ENCODE measurements at regions not wholly inside any gene's neighbourhood (a gene's known extent, or its start where the extent isn't known, plus 50 kb on each side); places are given as distances from the start of the nearest gene placed in this dataset.

DNA sequence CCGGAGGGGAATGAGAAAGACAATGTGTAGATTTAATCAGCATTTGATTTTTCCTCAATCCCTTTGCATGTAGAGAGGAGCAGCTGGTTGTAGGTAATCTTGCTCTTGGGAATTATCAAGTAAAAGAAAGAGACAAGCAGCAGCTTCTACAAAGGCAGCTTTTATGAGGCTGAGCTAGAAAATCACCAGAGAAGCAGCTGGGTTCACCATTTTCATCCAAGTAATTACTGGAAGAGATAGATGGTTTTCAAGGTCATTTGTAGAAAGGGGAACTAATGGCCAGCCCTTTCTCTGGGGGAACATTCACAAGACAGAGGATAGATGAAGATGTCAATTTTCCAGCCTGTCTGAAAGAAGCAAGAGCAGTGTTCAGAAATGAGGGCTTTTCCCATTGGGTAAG, 113.0 kb downstream of the RND3 start:
- TF ChIP-seq, protein P1, sequence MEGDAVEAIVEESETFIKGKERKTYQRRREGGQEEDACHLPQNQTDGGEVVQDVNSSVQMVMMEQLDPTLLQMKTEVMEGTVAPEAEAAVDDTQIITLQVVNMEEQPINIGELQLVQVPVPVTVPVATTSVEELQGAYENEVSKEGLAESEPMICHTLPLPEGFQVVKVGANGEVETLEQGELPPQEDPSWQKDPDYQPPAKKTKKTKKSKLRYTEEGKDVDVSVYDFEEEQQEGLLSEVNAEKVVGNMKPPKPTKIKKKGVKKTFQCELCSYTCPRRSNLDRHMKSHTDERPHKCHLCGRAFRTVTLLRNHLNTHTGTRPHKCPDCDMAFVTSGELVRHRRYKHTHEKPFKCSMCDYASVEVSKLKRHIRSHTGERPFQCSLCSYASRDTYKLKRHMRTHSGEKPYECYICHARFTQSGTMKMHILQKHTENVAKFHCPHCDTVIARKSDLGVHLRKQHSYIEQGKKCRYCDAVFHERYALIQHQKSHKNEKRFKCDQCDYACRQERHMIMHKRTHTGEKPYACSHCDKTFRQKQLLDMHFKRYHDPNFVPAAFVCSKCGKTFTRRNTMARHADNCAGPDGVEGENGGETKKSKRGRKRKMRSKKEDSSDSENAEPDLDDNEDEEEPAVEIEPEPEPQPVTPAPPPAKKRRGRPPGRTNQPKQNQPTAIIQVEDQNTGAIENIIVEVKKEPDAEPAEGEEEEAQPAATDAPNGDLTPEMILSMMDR (IDR thresholded peaks at IDR 0.05; ENCODE audit: low read depth, low read length), result no peak
- no peak for DNase-seq (ENCODE audit: extremely low read depth, low read depth)

DNA sequence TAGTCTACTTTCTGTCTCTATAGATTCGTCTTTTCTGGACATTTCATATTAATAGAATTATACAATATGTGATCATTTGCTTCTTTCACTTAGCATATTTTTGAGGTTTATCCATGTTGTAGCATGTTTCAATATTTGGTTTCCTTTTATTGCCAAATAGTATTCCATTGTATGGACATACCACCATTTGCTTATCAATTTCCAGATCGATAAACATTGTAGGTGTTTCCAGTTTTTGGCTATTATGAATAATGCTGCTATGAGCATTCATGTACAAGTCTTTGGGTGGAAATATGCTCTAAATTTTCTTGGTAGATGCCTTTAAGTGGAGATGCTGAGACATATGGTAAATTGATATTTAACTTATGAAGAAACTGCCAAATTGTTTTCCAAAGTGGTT, 114.1 kb downstream of the RND3 start:
- no peak for DNase-seq (ENCODE audit: extremely low read depth, low read depth)
- TF ChIP-seq, protein P1 (IDR thresholded peaks at IDR 0.05; ENCODE audit: low read depth, low read length), result no peak

DNA sequence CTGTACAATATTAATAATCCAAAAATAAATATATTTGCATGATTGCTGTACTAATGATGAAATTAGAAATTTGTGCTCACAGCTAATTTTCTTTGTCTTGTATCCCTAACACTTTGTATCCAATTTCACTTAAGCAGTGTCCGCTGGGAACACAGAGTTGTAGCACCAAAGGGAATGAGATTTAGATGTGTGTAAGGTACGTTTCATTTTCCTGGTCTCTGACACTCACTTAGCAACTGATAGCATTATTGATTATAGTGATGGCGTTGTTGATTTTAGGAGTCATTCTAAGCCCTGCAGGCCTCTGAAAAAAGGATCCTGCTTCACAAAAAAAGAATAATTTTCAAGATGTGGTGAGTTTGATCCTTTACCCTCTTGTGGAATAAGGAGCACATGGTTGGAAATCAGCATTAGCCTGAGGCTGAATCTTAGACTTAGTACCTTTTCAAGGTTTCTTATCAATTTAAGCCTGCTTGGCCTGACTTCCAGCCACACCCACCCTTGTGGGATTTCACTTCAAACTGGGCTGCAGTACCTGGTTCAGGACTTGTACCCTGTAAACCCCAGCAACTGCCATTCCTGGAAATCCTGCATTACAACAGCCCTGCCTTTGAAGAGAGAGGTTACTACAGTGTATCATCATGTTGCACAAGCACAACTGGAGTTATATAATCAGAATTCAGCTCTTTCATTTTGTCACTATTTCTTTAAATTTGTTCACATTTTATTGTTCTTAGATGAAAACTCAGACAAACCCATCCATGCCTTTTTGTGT, 116.2 kb downstream of the RND3 start:
- DNase-seq (ENCODE audit: extremely low read depth, low read depth), result no peak
- TF ChIP-seq, protein P1 (IDR thresholded peaks at IDR 0.05; ENCODE audit: low read depth, low read length), result no peak

DNA sequence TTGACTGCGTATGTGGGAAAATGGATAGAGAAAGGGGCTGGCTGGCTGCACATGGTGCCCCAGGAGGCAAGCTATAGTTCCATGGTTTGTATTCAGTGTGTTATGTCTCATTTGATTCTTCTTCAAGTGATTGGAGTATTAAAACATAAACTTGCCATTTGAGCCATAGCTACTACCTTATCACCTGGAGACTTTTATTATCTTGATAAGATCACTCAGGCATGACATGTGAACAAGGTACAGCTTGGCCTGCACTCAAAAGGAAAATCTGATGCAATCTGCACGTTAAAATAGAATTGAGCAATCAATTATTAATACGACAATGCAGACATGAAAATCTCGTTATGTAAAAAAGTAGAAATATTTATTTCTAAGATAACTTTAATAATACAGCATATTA, 116.9 kb downstream of the RND3 start:
- TF ChIP-seq, protein P1 (IDR thresholded peaks at IDR 0.05; ENCODE audit: low read depth, low read length), result no peak
- DNase-seq (ENCODE audit: extremely low read depth, low read depth), result no peak

DNA sequence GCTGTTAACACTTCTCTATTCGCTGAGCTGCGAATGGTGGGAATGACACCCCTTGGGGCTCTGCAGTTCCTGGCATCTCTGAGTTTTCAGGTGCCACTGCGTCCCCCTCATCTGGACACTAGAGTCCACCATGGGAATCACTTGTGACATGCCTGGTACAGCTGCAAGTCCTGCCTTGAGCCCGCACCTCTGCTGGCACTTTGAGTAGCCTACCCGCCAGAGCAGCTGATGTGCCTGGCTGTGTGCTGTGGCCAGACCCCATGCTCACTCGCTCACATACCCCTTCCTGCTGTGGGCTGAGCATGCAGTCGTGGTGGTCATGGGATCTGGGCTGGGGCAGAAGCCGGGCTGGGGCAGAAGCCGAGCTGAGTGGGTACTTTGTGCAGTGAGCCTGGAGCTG, 117.6 kb downstream of the RND3 start:
- no peak for DNase-seq (ENCODE audit: extremely low read depth, low read depth)
- TF ChIP-seq, protein P1 (IDR thresholded peaks at IDR 0.05; ENCODE audit: low read depth, low read length), result no peak

DNA sequence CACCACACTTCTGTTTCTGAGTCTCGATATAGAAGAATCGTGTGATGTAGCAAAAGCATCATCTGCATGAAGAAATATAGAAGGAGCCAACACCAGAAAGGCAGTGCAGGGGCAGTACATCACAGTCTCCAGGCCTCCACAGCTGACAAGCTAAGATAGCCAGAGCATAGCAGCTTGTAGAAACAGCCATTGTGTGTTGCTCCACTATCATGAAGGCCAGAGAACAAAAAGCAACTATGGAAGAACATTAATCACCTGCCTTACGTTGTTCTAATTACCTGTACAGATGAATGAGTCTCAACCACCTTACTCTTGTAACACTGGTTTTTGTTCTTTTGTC, 129.0 kb downstream of the RND3 start:
- TF ChIP-seq, protein P1 (IDR thresholded peaks at IDR 0.05; ENCODE audit: low read depth, low read length), result no peak

DNA sequence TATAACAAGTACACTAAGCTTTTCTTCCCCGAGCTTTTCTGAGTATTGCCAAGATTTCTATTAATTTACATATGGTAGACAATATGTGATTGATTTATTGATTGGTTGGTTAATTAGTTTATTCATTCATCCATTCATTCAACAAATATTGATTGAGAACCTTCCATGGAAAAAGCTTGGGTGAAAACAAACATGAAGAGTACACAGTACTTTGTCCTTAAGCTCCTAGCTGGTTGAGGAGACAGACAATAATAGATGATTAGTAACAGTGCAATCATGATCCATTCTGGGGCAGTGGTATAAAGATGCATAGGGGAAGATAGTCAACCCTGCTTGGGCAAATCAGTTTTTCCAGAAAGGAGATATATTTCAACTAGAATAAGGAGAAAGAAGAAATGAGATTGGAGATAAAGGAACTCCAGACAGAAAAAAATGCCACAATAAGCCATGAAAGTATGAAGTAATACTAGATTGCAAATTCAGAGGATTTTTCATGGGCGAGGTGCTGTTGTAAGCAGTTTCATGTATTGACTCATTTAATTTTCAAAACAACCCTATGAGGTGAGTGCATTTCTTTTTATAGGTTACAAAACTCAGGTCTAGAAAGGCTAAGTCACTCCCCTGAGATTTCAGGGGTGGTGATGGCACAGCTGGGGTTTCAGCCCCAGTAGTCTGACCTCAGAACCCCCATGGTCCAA, 129.5 kb downstream of the RND3 start:
- TF ChIP-seq, protein P1 (IDR thresholded peaks at IDR 0.05; ENCODE audit: low read depth, low read length), result no peak
- DNase-seq (ENCODE audit: extremely low read depth, low read depth), result no peak

More for the DNA sequence above, 129.0 kb downstream of the RND3 start:
- no peak for DNase-seq (ENCODE audit: extremely low read depth, low read depth)
